ENCODE measurements at regions not wholly inside any gene's neighbourhood (a gene's known extent, or its start where the extent isn't known, plus 50 kb on each side); places are given as distances from the start of the nearest gene placed in this dataset.

DNA sequence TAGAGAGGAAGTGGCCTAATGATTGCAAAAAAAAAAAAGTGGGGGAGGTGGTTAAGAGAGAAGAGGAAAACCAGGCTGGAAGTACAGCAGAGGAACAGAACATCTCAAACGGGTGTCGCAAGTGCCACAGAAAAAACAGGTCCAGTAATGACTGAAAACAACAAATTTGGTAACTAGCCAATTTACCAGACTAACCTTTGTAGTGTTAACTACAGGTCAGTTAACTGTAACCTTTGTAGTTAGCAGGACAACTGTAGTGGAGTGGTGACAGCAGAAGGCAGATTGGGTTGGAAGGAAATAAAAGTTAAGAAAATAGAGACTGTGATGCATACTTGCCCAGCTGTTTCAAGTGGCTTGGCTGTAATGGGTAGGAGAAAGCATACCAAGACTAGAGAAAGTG lies 91.4 kb upstream of the CHST9 start:
- intact Hi-C loops (cut with micrococcal nuclease): no loop called here
- DNase-seq: no peak
- Mint-ChIP-seq H3K36me3 (ENCODE audit: low read depth) (no peaks in the 10 kb centered on the region), H3K27ac (no peak overlapping the region), H3K4me3 (no peak overlapping the region), H3K27me3 (ENCODE audit: low read depth) (no peaks in the 10 kb centered on the region), H3K9me3 (peaks cover 9% of the 10 kb centered on the region), H3K4me1 (ENCODE audit: low read depth) (no peaks in the 10 kb centered on the region)
- CTCF ChIA-PET: no interaction called here

DNA sequence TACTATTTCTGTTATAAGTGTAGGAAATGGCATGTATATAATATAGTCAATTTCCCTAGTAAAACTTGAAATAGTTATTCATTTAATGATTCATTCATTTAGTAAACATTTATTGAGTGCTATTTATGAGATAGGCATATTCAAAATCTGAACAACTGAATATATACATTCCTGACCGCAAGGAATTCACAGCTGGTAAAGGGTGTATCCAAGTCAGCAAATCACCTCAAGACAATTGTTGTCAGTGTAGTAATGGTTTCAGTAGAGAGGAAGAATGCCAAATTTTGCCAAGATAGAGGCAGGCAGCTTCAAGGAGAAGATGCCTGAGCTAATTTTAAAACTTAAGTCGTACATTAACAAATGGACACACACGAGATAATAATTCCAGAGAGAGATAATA lies 89.8 kb upstream of the CHST9 start:
- Mint-ChIP-seq H3K27me3 (ENCODE audit: low read depth) (no peaks in the 10 kb centered on the region), H3K27ac (no peak overlapping the region), H3K4me3 (no peak overlapping the region), H3K4me1 (ENCODE audit: low read depth) (no peaks in the 10 kb centered on the region), H3K36me3 (ENCODE audit: low read depth) (no peaks in the 10 kb centered on the region), H3K9me3 (peaks cover 10% of the 10 kb centered on the region)
- intact Hi-C loops (cut with micrococcal nuclease): no loop called here
- DNase-seq: no peak
- CTCF ChIA-PET: no interaction called here

DNA sequence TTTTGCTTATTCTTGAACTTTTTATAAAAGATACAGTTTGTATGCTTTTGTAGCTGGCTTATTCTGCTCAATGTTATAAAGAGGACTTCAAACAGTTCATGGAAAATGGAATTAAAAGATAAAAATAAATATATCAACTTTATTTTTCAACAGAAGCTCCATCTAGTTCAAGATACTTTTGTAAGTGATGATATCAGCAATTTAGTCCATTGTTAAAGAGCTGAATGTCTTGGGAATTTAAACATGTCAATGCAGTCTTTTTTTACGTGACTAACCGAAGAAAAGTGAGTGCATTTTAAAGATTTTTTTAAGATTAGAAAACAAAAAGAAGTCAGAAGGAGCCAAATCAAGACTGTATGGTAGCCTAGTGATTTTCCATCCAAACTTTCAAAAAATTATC lies 85.4 kb upstream of the CHST9 start:
- DNase-seq: no peak
- CTCF ChIA-PET: no interaction called here
- Mint-ChIP-seq H3K27me3 (ENCODE audit: low read depth) (no peaks in the 10 kb centered on the region), H3K36me3 (ENCODE audit: low read depth) (no peaks in the 10 kb centered on the region), H3K9me3 (peaks cover 6% of the 10 kb centered on the region), H3K4me3 (no peak overlapping the region), H3K27ac (no peak overlapping the region), H3K4me1 (ENCODE audit: low read depth) (no peaks in the 10 kb centered on the region)
- intact Hi-C loops (cut with micrococcal nuclease): no loop called here

DNA sequence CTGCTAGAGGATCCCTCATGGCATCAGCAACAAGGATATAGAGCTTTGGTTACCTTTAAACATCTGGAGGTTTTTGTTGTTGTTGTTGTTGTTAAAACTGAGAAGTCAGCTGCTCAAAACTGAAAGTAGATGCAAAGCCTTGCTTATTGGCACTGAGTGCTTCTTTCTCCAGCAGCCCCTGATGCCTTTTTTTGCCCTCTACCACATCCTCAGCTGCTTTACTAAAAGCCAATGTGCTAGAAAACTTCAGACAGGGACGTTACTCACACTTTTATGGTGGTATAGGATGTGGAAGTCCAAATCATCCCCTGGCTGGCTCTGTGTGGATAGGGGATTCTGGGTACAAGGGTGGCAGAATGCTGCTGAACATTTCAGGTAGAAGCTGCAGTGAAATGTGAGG lies 78.3 kb upstream of the CHST9 start:
- intact Hi-C loops (cut with micrococcal nuclease): no loop called here
- no peaks in the 10 kb centered on the region for H3K36me3 Mint-ChIP-seq (ENCODE audit: low read depth)
- peaks cover 5% of the 10 kb centered on the region for H3K9me3 Mint-ChIP-seq
- no peak for DNase-seq
- H3K27ac Mint-ChIP-seq: no peak overlapping the region
- H3K27me3 Mint-ChIP-seq (ENCODE audit: low read depth): no peaks in the 10 kb centered on the region
- CTCF ChIA-PET: no interaction called here
- H3K4me1 Mint-ChIP-seq (ENCODE audit: low read depth): no peaks in the 10 kb centered on the region
- H3K4me3 Mint-ChIP-seq: no peak overlapping the region

DNA sequence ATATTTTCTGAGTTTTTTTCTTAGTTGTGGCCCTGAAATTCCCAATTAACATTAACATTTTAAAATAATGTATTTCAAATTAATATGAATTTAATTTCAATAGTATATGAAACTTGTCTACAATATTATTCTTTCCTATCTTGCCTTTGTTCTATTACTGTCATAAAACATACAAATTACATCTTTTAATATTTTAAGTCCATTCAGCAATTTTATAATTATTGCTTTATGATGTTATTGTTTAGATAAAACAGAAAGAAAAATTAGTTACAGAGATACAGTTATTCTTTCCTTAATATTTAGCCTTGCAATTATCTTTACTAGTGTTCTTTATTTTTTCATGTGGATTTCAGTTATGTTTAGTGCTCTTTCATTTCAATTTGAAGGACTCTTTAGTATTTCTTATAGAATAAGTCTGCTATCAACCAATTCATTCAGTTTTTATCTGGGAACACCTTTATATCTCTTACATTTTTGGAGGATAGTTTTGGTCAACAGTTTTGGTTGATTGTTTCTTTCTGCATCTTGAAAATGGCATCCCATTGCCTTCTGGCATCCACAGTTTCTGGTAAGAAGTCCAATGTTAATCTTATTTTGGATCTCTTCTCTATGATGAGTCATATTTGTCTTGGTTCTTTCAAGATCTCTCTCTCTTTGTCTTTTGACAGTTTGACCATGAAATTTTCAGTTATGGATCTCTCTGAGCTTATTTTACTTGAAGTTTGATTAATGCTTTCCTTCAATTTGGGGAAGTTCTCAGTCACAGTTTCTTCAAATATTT lies 76.9 kb upstream of the CHST9 start:
- no peak for DNase-seq
- Mint-ChIP-seq H3K9me3 (peaks cover 5% of the 10 kb centered on the region), H3K27ac (no peak overlapping the region), H3K27me3 (ENCODE audit: low read depth) (no peaks in the 10 kb centered on the region), H3K4me3 (no peak overlapping the region), H3K36me3 (ENCODE audit: low read depth) (no peaks in the 10 kb centered on the region), H3K4me1 (ENCODE audit: low read depth) (no peaks in the 10 kb centered on the region)
- CTCF ChIA-PET: no interaction called here
- intact Hi-C loops (cut with micrococcal nuclease): no loop called here

DNA sequence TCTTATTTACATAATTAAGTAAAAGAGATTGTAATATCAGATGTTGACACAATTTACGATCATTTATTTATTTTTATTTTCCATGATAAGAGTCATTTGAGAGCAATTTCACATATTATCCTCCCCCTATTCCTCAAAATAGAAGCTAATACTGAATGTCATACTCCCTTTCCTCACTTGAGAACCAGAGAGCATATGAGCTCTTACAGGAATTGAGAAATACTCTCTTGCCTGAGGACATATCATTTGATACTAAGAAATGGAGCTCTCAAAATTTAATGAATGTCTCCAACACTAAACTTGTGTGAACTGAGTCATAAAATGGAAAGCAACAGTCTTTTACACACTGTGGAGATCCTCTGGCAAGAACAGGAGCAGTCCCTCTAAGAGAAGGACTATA lies 68.5 kb upstream of the CHST9 start:
- CTCF ChIA-PET: no interaction called here
- no peaks in the 10 kb centered on the region for H3K27me3 Mint-ChIP-seq (ENCODE audit: low read depth)
- peaks cover 9% of the 10 kb centered on the region for H3K9me3 Mint-ChIP-seq
- no peak overlapping the region for H3K4me3 Mint-ChIP-seq
- intact Hi-C loops (cut with micrococcal nuclease): no loop called here
- no peak for DNase-seq
- H3K36me3 Mint-ChIP-seq (ENCODE audit: low read depth): no peaks in the 10 kb centered on the region
- H3K27ac Mint-ChIP-seq: no peak overlapping the region
- H3K4me1 Mint-ChIP-seq (ENCODE audit: low read depth): no peaks in the 10 kb centered on the region

DNA sequence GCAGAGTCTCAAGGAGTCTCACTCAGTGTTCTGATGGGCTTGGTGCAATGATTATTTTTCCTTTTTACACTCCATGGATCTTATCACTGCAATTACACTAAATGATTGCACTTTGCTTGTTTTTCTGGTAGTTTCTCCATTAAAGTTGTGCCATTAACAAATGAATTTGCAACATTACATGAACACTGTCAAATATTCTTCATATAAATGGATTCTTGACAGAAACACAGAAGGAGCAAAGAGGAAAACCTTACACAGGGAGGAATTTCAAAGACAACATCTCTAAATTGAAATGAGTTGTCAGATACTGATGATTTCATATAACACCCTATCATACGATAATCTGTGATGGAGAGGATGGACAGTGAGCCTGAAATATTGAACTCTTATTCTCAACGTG lies 65.4 kb upstream of the CHST9 start:
- intact Hi-C loops (cut with micrococcal nuclease): no loop called here
- Mint-ChIP-seq H3K4me3 (no peak overlapping the region), H3K27ac (no peak overlapping the region), H3K27me3 (ENCODE audit: low read depth) (no peaks in the 10 kb centered on the region), H3K36me3 (ENCODE audit: low read depth) (no peaks in the 10 kb centered on the region), H3K9me3 (peaks cover 8% of the 10 kb centered on the region), H3K4me1 (ENCODE audit: low read depth) (no peaks in the 10 kb centered on the region)
- no peak for DNase-seq
- CTCF ChIA-PET: no interaction called here

DNA sequence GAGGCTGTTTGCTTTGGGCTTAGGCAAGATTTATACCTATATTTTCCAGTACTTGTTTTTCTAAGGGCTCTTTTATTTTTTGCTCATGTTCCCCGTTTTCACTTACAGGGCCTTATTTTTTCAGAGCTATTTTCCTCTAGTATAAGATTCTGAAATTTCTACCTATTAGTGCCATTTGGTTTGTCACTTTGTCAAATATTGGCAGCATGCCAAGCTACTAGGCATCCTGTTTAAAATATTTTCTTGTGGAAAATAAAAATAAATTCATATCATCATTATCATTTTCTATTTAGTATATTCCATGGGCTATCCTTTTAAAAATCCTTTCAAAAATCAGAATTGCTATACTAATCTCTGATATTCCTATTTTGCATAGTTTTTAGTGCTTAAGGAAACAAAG lies 64.8 kb upstream of the CHST9 start:
- intact Hi-C loops (cut with micrococcal nuclease): no loop called here
- Mint-ChIP-seq H3K27me3 (ENCODE audit: low read depth) (no peaks in the 10 kb centered on the region), H3K4me1 (ENCODE audit: low read depth) (no peaks in the 10 kb centered on the region), H3K36me3 (ENCODE audit: low read depth) (no peaks in the 10 kb centered on the region), H3K27ac (no peak overlapping the region), H3K9me3 (peaks cover 8% of the 10 kb centered on the region), H3K4me3 (no peak overlapping the region)
- DNase-seq: no peak
- CTCF ChIA-PET: no interaction called here

DNA sequence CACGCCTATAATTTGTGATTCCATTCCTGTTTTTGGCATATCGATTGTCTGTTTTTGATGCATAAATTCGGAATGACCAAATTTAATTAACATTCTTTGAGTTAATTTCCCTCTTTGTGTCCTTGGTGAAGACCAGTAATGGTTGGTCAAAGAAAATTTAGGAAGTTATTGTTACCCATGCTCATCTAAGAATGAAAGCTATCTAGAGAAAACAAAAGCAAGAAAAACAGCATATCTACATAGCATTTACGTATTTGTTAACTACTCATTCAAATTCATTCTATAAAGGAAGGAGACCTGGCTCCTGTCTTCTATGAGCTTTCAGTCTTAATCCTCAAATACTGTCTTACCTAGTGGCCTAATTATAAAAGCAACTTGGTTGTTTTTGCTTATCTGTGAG lies 59.2 kb upstream of the CHST9 start:
- Mint-ChIP-seq H3K36me3 (ENCODE audit: low read depth) (no peaks in the 10 kb centered on the region), H3K27me3 (ENCODE audit: low read depth) (no peaks in the 10 kb centered on the region), H3K27ac (no peak overlapping the region), H3K4me1 (ENCODE audit: low read depth) (no peaks in the 10 kb centered on the region), H3K4me3 (no peak overlapping the region), H3K9me3 (peaks cover 2% of the 10 kb centered on the region)
- no peak for DNase-seq
- CTCF ChIA-PET: no interaction called here
- intact Hi-C loops (cut with micrococcal nuclease): no loop called here

DNA sequence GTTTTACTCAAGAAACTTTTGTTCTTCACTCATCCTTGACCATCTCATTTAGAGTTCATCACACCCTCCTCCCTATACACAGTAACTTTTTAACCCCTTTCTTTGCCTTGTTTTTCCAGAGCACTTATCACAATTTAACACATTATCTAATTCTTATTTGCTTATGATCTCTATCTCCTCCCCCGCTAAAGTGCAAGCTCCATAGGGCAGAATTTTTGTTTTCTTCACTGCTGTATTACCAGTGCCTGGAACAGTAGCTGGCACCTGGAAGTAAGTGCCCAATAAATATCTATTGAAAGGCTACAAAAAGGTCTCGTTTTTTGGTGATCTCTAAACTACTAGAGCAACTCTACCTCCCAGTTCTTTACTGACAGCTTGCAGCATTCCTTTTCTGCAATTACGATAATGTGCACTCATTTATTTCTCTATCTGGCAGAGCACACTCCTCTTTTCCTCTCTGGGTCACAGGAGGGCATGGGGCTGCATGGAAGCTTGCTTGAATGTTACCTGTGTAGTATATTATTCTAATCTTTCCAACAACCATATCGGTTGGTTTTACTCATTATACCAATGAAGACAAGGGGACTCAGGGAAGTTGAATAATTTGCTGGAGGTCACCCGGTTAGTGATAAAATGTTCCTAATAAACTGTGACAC lies 57.4 kb upstream of the CHST9 start:
- no peak for DNase-seq
- Mint-ChIP-seq H3K9me3 (no peaks in the 10 kb centered on the region), H3K36me3 (ENCODE audit: low read depth) (no peaks in the 10 kb centered on the region), H3K27ac (no peak overlapping the region), H3K4me1 (ENCODE audit: low read depth) (no peaks in the 10 kb centered on the region), H3K4me3 (no peak overlapping the region), H3K27me3 (ENCODE audit: low read depth) (no peaks in the 10 kb centered on the region)
- CTCF ChIA-PET: no interaction called here
- intact Hi-C loops (cut with micrococcal nuclease): no loop called here

DNA sequence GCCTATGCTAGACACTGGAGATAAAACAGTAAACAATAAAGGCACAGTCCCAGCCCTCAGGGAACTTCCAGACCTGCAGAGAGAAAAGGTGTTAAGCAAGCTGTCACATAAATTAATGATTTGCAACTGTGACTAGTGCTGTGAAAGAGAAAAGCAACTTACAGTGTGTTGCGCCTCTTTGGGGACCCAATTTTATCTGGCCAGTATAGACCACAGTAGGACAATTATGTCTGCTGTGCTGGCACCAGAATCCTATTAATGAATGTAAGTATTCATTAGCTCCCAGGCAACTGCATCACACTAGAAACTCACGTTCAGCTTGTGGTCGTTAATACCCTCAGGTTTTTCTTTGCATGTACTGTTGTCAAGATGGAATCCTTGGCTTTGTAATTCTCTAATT lies 55.3 kb upstream of the CHST9 start:
- CTCF ChIA-PET: no interaction called here
- Mint-ChIP-seq H3K27me3 (ENCODE audit: low read depth) (no peaks in the 10 kb centered on the region), H3K9me3 (no peaks in the 10 kb centered on the region), H3K4me3 (no peak overlapping the region), H3K4me1 (ENCODE audit: low read depth) (no peaks in the 10 kb centered on the region), H3K36me3 (ENCODE audit: low read depth) (no peaks in the 10 kb centered on the region), H3K27ac (no peak overlapping the region)
- intact Hi-C loops (cut with micrococcal nuclease): no loop called here
- DNase-seq: no peak

DNA sequence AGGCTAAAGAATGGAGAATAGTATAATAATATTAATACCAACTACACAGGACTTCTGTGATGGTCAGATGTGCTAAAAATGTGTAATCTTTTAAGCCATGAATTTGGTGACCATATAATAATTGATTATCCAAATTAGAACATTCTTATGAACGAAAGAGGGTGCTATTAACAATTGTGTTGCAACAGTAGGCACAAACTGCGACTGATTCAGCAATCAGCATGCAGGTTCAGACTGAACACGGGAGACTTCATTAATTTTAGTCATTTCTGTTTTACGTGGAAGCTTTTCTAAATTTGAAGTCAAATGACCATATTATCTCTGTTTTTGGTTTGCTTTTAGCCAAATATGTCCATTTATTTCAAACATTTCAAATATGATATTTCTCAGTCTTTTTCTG lies 54.6 kb upstream of the CHST9 start:
- H3K9me3 Mint-ChIP-seq: no peaks in the 10 kb centered on the region
- H3K4me1 Mint-ChIP-seq (ENCODE audit: low read depth): no peaks in the 10 kb centered on the region
- DNase-seq: no peak
- CTCF ChIA-PET: no interaction called here
- H3K27ac Mint-ChIP-seq: no peak overlapping the region
- no peaks in the 10 kb centered on the region for H3K36me3 Mint-ChIP-seq (ENCODE audit: low read depth)
- H3K27me3 Mint-ChIP-seq (ENCODE audit: low read depth): no peaks in the 10 kb centered on the region
- no peak overlapping the region for H3K4me3 Mint-ChIP-seq
- intact Hi-C loops (cut with micrococcal nuclease): no loop called here

DNA sequence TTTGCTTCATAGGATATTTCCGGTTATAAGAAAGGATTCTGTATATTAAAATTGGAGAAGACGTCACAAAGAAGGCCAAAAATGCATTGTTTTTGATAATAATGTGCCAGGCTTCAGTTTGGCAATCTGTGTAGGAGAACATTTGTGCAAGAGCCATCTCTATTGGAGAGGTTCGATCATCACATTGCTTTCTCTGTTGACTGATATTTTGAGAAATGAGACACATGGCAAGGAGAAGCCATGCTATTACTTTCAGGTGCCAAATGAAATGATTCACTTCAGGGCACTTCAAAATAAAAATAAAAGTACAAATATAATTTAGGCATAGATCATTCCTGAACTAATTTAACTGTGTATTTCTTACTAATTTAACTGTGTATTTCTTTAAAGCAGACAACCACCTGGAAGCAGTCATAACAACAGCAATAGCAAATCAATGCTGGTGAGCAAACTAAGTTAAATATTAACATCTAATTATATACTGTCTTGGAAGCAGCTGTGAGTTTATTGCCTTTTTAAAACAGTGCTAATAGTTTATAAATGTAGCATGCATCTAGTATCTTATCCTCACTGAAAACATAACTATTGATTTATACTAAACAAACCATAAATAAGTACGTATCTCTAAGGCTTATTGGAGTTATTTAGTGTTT lies 50.2 kb upstream of the CHST9 start:
- Mint-ChIP-seq H3K9me3 (no peaks in the 10 kb centered on the region), H3K4me1 (ENCODE audit: low read depth) (no peaks in the 10 kb centered on the region), H3K36me3 (ENCODE audit: low read depth) (no peaks in the 10 kb centered on the region), H3K27me3 (ENCODE audit: low read depth) (no peaks in the 10 kb centered on the region), H3K27ac (no peak overlapping the region), H3K4me3 (no peak overlapping the region)
- intact Hi-C loops (cut with micrococcal nuclease): no loop called here
- CTCF ChIA-PET: no interaction called here
- DNase-seq: no peak
